CD4-positive, alpha-beta memory T cell (primary cell): ENCODE measurements at regions not wholly inside any gene's neighbourhood (a gene's known extent, or its start where the extent isn't known, plus 50 kb on each side); places are given as distances from the start of the nearest gene placed in this dataset.

ENCODE experiments used
- CTCF ChIA-PET: fragments of 350-600 bp; sonication (Branson Sonifier 250); formaldehyde crosslinking; loops from one replicate; lab custom pipeline; 2021; ENCODE audit warnings: inconsistent platforms; ENCODE audit not compliant: partially characterized antibody; lab: Charles Lee
- POLR2A ChIA-PET: fragments of 350-600 bp; sonication (Branson Sonifier 250); formaldehyde crosslinking; loops from one replicate; lab custom pipeline; 2021; ENCODE audit not compliant: partially characterized antibody; lab: Charles Lee
- DNase-seq, 5 donors: peaks; one replicate each; pipeline versions ENCODE4 v3.0.0 to v3.0.0-alpha.2; 2020 to 2022; ENCODE audit warnings: mixed read lengths in 1 of 5
- H3K27ac ChIP-seq: one replicate; pipeline ENCODE4 v1.7.0; 2013; ENCODE audit warnings: low read depth, low read length
- H3K27me3 ChIP-seq: 2 replicates; pipeline ENCODE4 v1.7.0; 2013; ENCODE audit warnings: mild to moderate bottlenecking, low read length, moderate library complexity; ENCODE audit not compliant: insufficient read depth
- H3K36me3 ChIP-seq: 2 replicates; pipeline ENCODE4 v1.7.0; 2013; ENCODE audit warnings: mild to moderate bottlenecking, low read length, moderate library complexity; ENCODE audit not compliant: insufficient read depth
- H3K4me1 ChIP-seq: 2 replicates; pipeline ENCODE4 v1.7.0; 2013; ENCODE audit warnings: mild to moderate bottlenecking, low read length, moderate library complexity; ENCODE audit not compliant: insufficient read depth
- H3K4me3 ChIP-seq, 2 donors: one replicate each; pipeline ENCODE4 v1.7.0; 2013; ENCODE audit warnings: low read length in 2 of 2, mild to moderate bottlenecking in 1 of 2
- H3K9me3 ChIP-seq, 2 donors: one replicate each; pipeline ENCODE4 v1.7.0; 2013; ENCODE audit warnings: low read length in 2 of 2, control low read depth in 1 of 2; ENCODE audit not compliant: control insufficient read depth in 1 of 2
- H3K27ac Mint-ChIP-seq, 7 donors: one replicate each; pipeline ENCODE4 v1.8.0; 2020 to 2021; ENCODE audit warnings: mixed read lengths in 7 of 7, mild to moderate bottlenecking in 6 of 7, inconsistent platforms in 3 of 7, moderate library complexity in 3 of 7
- H3K27me3 Mint-ChIP-seq, 2 donors: one replicate each; pipeline ENCODE4 v1.8.0; 2020 to 2021; ENCODE audit warnings: mixed read lengths in 2 of 2
- H3K36me3 Mint-ChIP-seq, 2 donors: one replicate each; pipeline ENCODE4 v1.8.0; 2020 to 2021; ENCODE audit warnings: mixed read lengths in 2 of 2, inconsistent platforms in 1 of 2, mild to moderate bottlenecking in 1 of 2
- H3K4me1 Mint-ChIP-seq, 4 donors: one replicate each; pipeline ENCODE4 v1.8.0; 2020 to 2021; ENCODE audit warnings: mixed read lengths in 4 of 4, mild to moderate bottlenecking in 1 of 4
- H3K4me3 Mint-ChIP-seq, 8 donors: one replicate each; pipeline ENCODE4 v1.8.0; 2020 to 2021; ENCODE audit warnings: mixed read lengths in 8 of 8, mild to moderate bottlenecking in 7 of 8, moderate library complexity in 6 of 8, inconsistent platforms in 3 of 8
- H3K9me3 Mint-ChIP-seq, 8 donors: one replicate each; pipeline ENCODE4 v1.8.0; 2020 to 2021; ENCODE audit warnings: mixed read lengths in 8 of 8, mild to moderate bottlenecking in 5 of 8, inconsistent platforms in 3 of 8, moderate library complexity in 1 of 8
- intact Hi-C: fragments of 100-400 bp; cut with micrococcal nuclease; formaldehyde crosslinking; loops from one replicate; pipeline ENCODE4 v1.15.1; 2023

DNA sequence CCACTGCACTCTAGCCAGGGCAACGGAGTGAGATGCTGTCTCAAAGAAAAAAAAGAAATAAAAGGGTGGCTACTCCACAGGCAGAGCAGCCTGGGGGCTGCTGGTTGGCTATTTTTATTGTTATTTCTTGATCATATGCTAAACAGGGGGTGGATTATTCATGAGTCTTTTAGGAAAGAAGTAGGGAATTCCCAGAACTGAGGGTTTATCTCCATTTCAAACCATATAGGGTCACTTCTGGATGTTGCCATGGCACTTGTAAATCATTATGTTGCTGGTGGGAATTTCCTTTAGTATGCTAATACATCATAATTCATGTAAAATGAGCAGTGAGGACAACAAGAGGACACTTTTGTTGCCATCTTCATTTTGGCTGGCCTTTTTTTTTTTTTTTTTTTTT, 52.1 kb upstream of the GHITM start:
- Histone ChIP-seq H3K4me3 (no peak overlapping the region), H3K9me3 (no peaks in the 10 kb centered on the region), H3K4me1 (no peaks in the 10 kb centered on the region), H3K36me3 (no peaks in the 10 kb centered on the region), H3K27ac (no peak overlapping the region), H3K27me3 (no peaks in the 10 kb centered on the region)
- Mint-ChIP-seq H3K4me1 (no peaks in the 10 kb centered on the region), H3K4me3 (no peak overlapping the region), H3K36me3 (no peaks in the 10 kb centered on the region), H3K27ac (no peak overlapping the region), H3K9me3 (peaks cover 0 to 9% (median 3%) of the 10 kb centered on the region in 8 donors), H3K27me3 (peaks cover 16 to 19% of the 10 kb centered on the region in 2 donors)
- intact Hi-C loops: no loop called here
- ChIA-PET CTCF (no interaction called here), POLR2A (no interaction called here)
- DNase-seq: no peak

DNA sequence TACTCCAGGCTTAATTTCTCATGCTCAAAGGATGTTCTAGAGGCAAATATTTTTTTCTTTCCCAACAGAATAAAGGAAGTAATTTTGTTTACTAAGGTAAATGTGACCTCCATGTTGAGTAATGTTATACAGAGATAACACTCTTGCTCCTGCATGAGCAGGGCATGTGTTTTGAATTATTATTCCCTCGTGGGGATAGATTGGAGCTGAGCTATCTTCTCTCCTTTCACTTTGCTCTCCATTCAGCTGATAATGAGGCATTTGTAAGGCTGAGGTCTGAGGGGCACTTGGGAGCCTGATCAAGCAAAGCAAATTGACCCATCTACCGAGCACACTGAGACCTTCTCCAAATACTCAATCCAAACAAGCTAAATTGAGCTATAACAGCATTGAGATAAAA, 50.7 kb upstream of the GHITM start:
- H3K4me1 Mint-ChIP-seq: no peaks in the 10 kb centered on the region
- peaks cover 0 to 9% (median 3%) of the 10 kb centered on the region in 8 donors for H3K9me3 Mint-ChIP-seq
- no peaks in the 10 kb centered on the region for H3K36me3 Mint-ChIP-seq

DNA sequence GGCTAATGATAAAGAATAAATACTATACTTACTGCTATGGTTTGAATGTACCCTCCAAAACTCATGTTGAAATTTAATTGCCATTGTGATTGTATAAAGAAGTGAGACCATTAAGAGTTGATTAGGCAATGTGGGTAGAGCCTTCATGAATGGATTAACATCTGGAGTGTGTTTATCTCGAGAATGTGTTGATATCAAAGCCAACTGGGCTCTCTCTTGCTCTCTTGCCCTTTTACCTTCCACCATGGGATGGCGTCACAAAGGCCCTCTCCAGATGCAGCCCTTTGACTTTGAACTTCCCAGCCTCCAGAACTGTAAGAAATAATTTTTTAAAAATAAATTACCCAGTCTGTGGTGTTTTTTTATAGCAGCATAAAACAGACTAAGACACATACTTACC, 50.1 kb upstream of the GHITM start:
- no peaks in the 10 kb centered on the region for H3K36me3 Mint-ChIP-seq
- ChIA-PET CTCF (no interaction called here), POLR2A (no interaction called here)
- Histone ChIP-seq H3K27ac (no peak overlapping the region), H3K4me1 (no peaks in the 10 kb centered on the region), H3K4me3 (no peak overlapping the region), H3K9me3 (no peaks in the 10 kb centered on the region), H3K27me3 (no peaks in the 10 kb centered on the region), H3K36me3 (no peaks in the 10 kb centered on the region)
- DNase-seq: no peak
- H3K9me3 Mint-ChIP-seq: peaks cover 0 to 5% (median under 1%) of the 10 kb centered on the region in 8 donors
- H3K27me3 Mint-ChIP-seq: peaks cover 13 to 14% of the 10 kb centered on the region in 2 donors
- H3K4me3 Mint-ChIP-seq: no peak overlapping the region
- no peak overlapping the region for H3K27ac Mint-ChIP-seq
- intact Hi-C loops: no loop called here
- no peaks in the 10 kb centered on the region for H3K4me1 Mint-ChIP-seq

More for the DNA sequence above, 50.7 kb upstream of the GHITM start:
- no peaks in the 10 kb centered on the region for H3K27me3 ChIP-seq
- peaks cover 13 to 15% of the 10 kb centered on the region in 2 donors for H3K27me3 Mint-ChIP-seq
- intact Hi-C loops: no loop called here
- no peak overlapping the region for H3K27ac ChIP-seq
- ChIA-PET POLR2A (no interaction called here), CTCF (no interaction called here)
- no peaks in the 10 kb centered on the region for H3K4me1 ChIP-seq
- no peaks in the 10 kb centered on the region for H3K9me3 ChIP-seq
- no peak overlapping the region for H3K4me3 ChIP-seq
- no peak overlapping the region for H3K4me3 Mint-ChIP-seq
- DNase-seq: no peak
- H3K36me3 ChIP-seq: no peaks in the 10 kb centered on the region
- H3K27ac Mint-ChIP-seq: no peak overlapping the region
